Nephron (organoid): ENCODE measurements at regions not wholly inside any gene's neighbourhood (a gene's known extent, or its start where the extent isn't known, plus 50 kb on each side); places are given as distances from the start of the nearest gene placed in this dataset.
"Not testable (repeated sequence)": the region's sequence is repeated elsewhere in the genome, so short reads cannot be mapped to it uniquely, and the experiment has no call there.

ENCODE experiments used
- H3K27ac Mint-ChIP-seq, 3 experiments: 2 replicates each; pipeline ENCODE4 v1.8.0; 2020; ENCODE audit warnings: mixed read lengths in 3 of 3, mild to moderate bottlenecking in 2 of 3, moderate library complexity in 1 of 3
- H3K27me3 Mint-ChIP-seq: 2 replicates; pipeline ENCODE4 v1.8.0; 2021; ENCODE audit warnings: low read depth, mild to moderate bottlenecking, moderate library complexity, mixed read lengths
- H3K36me3 Mint-ChIP-seq: 2 replicates; pipeline ENCODE4 v1.8.0; 2020; ENCODE audit warnings: low read depth, mixed read lengths
- H3K4me1 Mint-ChIP-seq: 2 replicates; pipeline ENCODE4 v1.8.0; 2020; ENCODE audit warnings: mixed read lengths
- H3K4me3 Mint-ChIP-seq, 3 experiments: 2 replicates each; pipeline ENCODE4 v1.8.0; 2020; ENCODE audit warnings: mild to moderate bottlenecking in 3 of 3, mixed read lengths in 3 of 3, moderate library complexity in 2 of 3
- H3K9me3 Mint-ChIP-seq: 2 replicates; pipeline ENCODE4 v1.8.0; 2020; ENCODE audit warnings: mixed read lengths
- TF ChIP-seq, protein P1 (sequence below), 3 experiments: fragments of 200-600 bp; sonication (generic); IDR thresholded peaks; one replicate each; pipeline ENCODE4 v1.5.0; 2021; ENCODE audit warnings: antibody characterized with exemption in 3 of 3; ENCODE audit not compliant: unreplicated experiment in 3 of 3

DNA sequence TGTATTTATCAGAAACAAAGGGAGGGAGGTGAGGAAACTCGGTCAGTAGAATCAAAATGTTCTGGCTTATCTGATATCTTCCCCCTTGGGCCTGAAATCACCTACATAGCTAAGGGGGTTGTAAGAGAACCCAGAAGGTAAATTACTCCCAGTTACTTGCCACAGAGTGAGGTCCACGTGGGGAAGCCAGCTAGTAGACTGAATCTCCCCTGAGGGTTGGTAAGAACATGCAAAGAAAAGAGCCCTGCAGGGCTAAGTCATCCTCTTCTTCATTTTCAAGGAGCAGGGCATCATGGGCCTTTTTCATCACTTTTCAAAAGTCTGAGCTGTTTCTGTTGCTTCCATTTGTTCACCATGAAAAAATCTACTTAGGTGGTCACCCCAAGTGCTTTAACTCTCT, 115.4 kb downstream of the QRSL1 start:
- H3K36me3 Mint-ChIP-seq: peaks cover 10% of the 10 kb centered on the region
- peak overlapping the region in 1 of 3 experiments; percentile 57 for H3K27ac Mint-ChIP-seq
- H3K4me3 Mint-ChIP-seq: no peak overlapping the region
- TF ChIP-seq, protein P1, sequence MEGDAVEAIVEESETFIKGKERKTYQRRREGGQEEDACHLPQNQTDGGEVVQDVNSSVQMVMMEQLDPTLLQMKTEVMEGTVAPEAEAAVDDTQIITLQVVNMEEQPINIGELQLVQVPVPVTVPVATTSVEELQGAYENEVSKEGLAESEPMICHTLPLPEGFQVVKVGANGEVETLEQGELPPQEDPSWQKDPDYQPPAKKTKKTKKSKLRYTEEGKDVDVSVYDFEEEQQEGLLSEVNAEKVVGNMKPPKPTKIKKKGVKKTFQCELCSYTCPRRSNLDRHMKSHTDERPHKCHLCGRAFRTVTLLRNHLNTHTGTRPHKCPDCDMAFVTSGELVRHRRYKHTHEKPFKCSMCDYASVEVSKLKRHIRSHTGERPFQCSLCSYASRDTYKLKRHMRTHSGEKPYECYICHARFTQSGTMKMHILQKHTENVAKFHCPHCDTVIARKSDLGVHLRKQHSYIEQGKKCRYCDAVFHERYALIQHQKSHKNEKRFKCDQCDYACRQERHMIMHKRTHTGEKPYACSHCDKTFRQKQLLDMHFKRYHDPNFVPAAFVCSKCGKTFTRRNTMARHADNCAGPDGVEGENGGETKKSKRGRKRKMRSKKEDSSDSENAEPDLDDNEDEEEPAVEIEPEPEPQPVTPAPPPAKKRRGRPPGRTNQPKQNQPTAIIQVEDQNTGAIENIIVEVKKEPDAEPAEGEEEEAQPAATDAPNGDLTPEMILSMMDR (IDR thresholded peaks at IDR 0.05; ENCODE audit: unreplicated experiment in 3 of 3): no peak
- no peaks in the 10 kb centered on the region for H3K27me3 Mint-ChIP-seq
- H3K9me3 Mint-ChIP-seq: peaks cover 17% of the 10 kb centered on the region
- H3K4me1 Mint-ChIP-seq: peaks cover 19% of the 10 kb centered on the region

DNA sequence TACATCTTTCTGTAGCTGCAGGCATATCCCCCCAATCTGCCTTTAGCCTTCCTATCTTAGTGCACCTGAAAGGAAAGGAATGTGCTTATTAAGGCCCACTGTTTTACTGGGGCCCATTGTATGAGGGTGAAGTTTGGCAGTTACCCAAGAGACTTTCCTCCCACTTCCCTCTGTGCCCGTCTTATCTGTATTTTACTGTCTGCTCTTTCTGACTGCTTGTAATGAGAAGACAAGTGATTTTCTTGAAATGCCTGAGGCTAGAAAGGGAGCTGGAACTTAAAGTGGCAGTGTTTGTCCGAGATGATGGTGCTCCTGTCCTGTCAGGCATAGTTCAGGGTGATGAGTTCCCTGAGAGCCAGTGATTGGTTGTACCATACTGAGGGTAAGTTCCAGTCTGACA, 114.7 kb downstream of the QRSL1 start:
- Mint-ChIP-seq H3K36me3 (peaks cover 10% of the 10 kb centered on the region), H3K9me3 (peaks cover 17% of the 10 kb centered on the region), H3K27ac (peak overlapping the region in 2 of 3 experiments; percentile 52 to 57), H3K4me1 (peaks cover 19% of the 10 kb centered on the region)
- H3K4me3 Mint-ChIP-seq, H3K27me3 Mint-ChIP-seq: not testable (repeated sequence)

- peaks cover 19% of the 10 kb centered on the region for H3K4me1 Mint-ChIP-seq
- peak overlapping the region in 1 of 3 experiments; percentile 52 for H3K27ac Mint-ChIP-seq
- H3K4me3 Mint-ChIP-seq: no peak overlapping the region
- H3K9me3 Mint-ChIP-seq: peaks cover 17% of the 10 kb centered on the region
- no peaks in the 10 kb centered on the region for H3K27me3 Mint-ChIP-seq
- TF ChIP-seq, protein P1 (IDR thresholded peaks at IDR 0.05; ENCODE audit: unreplicated experiment in 3 of 3): no peak
- H3K36me3 Mint-ChIP-seq: peaks cover 10% of the 10 kb centered on the region
These were observed 114.2 kb downstream of the QRSL1 start for GRCh38 chr6:106743612-106744011.

- Mint-ChIP-seq H3K36me3 (peaks cover 11% of the 10 kb centered on the region), H3K4me3 (no peak overlapping the region), H3K27me3 (no peaks in the 10 kb centered on the region), H3K9me3 (peaks cover 22% of the 10 kb centered on the region), H3K27ac (no peak overlapping the region), H3K4me1 (peaks cover 7% of the 10 kb centered on the region)
- TF ChIP-seq, protein P1 (IDR thresholded peaks at IDR 0.05; ENCODE audit: unreplicated experiment in 3 of 3): no peak
These were observed 110.9 kb downstream of the QRSL1 start for GRCh38 chr6:106740287-106740686.

GRCh38 chr6:106739387-106739786, 110.0 kb downstream of the QRSL1 start:
- peak overlapping the region in 1 of 3 experiments; percentile 27 for H3K27ac Mint-ChIP-seq
- H3K4me1 Mint-ChIP-seq: peaks cover 4% of the 10 kb centered on the region
- H3K4me3 Mint-ChIP-seq: no peak overlapping the region
- no peaks in the 10 kb centered on the region for H3K27me3 Mint-ChIP-seq
- TF ChIP-seq, protein P1 (IDR thresholded peaks at IDR 0.05; ENCODE audit: unreplicated experiment in 3 of 3): no peak
- H3K36me3 Mint-ChIP-seq: peaks cover 11% of the 10 kb centered on the region
- H3K9me3 Mint-ChIP-seq: peaks cover 22% of the 10 kb centered on the region

GRCh38 chr6:106736502-106736901, 107.1 kb downstream of the QRSL1 start:
- Mint-ChIP-seq H3K27ac (peak overlapping the region in 1 of 3 experiments; percentile 16), H3K27me3 (no peaks in the 10 kb centered on the region), H3K36me3 (peaks cover 3% of the 10 kb centered on the region), H3K4me1 (peaks cover 10% of the 10 kb centered on the region), H3K9me3 (peaks cover 7% of the 10 kb centered on the region), H3K4me3 (no peak overlapping the region)
- TF ChIP-seq, protein P1 (IDR thresholded peaks at IDR 0.05; ENCODE audit: unreplicated experiment in 3 of 3): no peak
